ENCODE measurements at regions not wholly inside any gene's neighbourhood (a gene's known extent, or its start where the extent isn't known, plus 50 kb on each side); places are given as distances from the start of the nearest gene placed in this dataset.

DNA sequence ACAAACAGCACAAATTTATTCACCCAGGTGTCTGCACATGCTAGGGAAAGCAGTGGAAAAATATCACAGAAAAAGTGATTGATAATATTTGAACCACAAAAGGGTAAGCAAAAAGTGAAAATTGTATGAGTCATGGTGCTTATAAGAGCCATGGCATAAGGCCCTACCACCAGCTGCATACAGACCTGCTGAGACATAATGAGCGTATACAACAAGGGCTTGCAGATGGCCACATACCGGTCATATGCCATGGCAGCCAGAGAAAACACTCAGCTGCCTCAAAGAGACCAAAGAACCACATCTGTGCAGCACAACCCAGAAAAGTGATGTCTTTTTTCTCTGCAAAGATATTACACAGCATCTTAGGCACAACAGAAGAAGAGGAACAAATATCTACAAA, 71.4 kb upstream of the OR9G4 start:
- no peaks in the 10 kb centered on the region for H3K9me3 ChIP-seq (ENCODE audit: severe bottlenecking)
- TF ChIP-seq, protein P1, sequence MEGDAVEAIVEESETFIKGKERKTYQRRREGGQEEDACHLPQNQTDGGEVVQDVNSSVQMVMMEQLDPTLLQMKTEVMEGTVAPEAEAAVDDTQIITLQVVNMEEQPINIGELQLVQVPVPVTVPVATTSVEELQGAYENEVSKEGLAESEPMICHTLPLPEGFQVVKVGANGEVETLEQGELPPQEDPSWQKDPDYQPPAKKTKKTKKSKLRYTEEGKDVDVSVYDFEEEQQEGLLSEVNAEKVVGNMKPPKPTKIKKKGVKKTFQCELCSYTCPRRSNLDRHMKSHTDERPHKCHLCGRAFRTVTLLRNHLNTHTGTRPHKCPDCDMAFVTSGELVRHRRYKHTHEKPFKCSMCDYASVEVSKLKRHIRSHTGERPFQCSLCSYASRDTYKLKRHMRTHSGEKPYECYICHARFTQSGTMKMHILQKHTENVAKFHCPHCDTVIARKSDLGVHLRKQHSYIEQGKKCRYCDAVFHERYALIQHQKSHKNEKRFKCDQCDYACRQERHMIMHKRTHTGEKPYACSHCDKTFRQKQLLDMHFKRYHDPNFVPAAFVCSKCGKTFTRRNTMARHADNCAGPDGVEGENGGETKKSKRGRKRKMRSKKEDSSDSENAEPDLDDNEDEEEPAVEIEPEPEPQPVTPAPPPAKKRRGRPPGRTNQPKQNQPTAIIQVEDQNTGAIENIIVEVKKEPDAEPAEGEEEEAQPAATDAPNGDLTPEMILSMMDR (IDR thresholded peaks at IDR 0.05; ENCODE audit: low read depth, low read length) = no peak
- H3K27ac ChIP-seq = no peak overlapping the region
- no peak for DNase-seq
- peaks cover 4% of the 10 kb centered on the region for H3K27me3 ChIP-seq (ENCODE audit: insufficient read depth, low read depth, severe bottlenecking)
- no peak overlapping the region for H3K4me3 ChIP-seq (ENCODE audit: low read depth, low read length)
- H3K36me3 ChIP-seq = no peaks in the 10 kb centered on the region

DNA sequence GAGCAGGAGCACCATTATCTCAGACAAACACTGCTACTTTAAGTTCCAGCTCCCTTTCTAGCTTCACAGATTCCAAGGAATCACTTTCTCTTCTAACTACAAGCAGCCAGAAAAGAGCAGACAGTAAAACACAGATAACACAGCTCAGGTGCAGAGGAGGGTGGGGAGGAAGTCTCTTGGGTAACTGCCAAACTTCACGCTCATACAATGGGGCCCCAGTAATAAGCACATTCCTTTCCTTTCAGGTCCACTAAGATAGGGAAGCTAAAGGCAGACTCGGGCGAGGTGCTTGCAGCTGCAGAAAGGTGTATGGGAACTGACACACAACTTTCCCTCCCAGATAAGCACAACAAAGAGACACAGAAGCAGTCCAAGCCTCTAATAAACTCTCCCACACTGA, 69.2 kb upstream of the OR9G4 start:
- Histone ChIP-seq H3K4me3 (ENCODE audit: low read depth, low read length) (no peak overlapping the region), H3K9me3 (ENCODE audit: severe bottlenecking) (no peaks in the 10 kb centered on the region), H3K27me3 (ENCODE audit: insufficient read depth, low read depth, severe bottlenecking) (peaks cover 7% of the 10 kb centered on the region), H3K36me3 (no peaks in the 10 kb centered on the region), H3K27ac (no peak overlapping the region)
- DNase-seq = no peak
- TF ChIP-seq, protein P1 (IDR thresholded peaks at IDR 0.05; ENCODE audit: low read depth, low read length) = no peak

DNA sequence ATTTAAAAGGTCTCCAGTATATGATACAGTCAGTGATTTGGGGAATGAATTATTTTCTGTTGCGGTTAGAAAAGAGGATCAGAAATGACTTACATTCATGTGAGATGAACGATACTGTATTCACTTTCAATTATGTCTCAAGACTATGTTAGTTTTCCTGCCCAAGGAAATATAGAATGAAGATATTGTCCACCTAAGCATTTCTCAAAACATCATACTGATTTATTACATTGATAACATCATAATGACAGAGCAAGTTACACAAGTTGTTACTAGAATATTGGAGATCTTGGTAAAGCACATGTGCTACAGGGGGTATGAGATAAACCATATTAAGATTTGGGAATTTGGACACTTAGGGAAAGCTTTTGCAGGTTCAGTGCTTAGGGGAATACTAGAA, 67.8 kb upstream of the OR9G4 start:
- peaks cover 7% of the 10 kb centered on the region for H3K27me3 ChIP-seq (ENCODE audit: insufficient read depth, low read depth, severe bottlenecking)
- H3K27ac ChIP-seq = no peak overlapping the region
- no peak overlapping the region for H3K4me3 ChIP-seq (ENCODE audit: low read depth, low read length)
- H3K36me3 ChIP-seq = no peaks in the 10 kb centered on the region
- TF ChIP-seq, protein P1 (IDR thresholded peaks at IDR 0.05; ENCODE audit: low read depth, low read length) = no peak
- DNase-seq = no peak
- H3K9me3 ChIP-seq (ENCODE audit: severe bottlenecking) = no peaks in the 10 kb centered on the region

DNA sequence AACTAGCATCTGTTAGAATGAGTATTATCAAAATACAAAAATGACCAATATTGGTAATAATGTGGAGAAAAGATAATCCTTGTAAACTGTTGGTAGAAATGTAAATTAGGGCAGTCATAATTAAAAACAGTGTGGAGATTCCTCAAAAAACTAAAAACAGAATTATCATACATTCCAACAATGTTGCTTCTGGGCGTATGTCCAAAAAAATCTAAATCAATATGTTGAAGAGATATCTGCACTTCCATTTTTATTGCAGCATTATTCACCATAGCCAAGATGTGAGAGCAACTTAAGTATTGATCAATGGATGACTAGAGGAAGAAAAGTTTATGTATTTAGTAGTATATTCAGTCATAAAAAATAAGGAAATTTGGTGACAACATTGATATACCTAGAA, 59.8 kb upstream of the OR9G4 start:
- no peaks in the 10 kb centered on the region for H3K36me3 ChIP-seq
- DNase-seq = no peak
- peaks cover 7% of the 10 kb centered on the region for H3K27me3 ChIP-seq (ENCODE audit: insufficient read depth, low read depth, severe bottlenecking)
- no peak overlapping the region for H3K27ac ChIP-seq
- no peaks in the 10 kb centered on the region for H3K9me3 ChIP-seq (ENCODE audit: severe bottlenecking)
- TF ChIP-seq, protein P1 (IDR thresholded peaks at IDR 0.05; ENCODE audit: low read depth, low read length) = no peak
- H3K4me3 ChIP-seq (ENCODE audit: low read depth, low read length) = no peak overlapping the region

DNA sequence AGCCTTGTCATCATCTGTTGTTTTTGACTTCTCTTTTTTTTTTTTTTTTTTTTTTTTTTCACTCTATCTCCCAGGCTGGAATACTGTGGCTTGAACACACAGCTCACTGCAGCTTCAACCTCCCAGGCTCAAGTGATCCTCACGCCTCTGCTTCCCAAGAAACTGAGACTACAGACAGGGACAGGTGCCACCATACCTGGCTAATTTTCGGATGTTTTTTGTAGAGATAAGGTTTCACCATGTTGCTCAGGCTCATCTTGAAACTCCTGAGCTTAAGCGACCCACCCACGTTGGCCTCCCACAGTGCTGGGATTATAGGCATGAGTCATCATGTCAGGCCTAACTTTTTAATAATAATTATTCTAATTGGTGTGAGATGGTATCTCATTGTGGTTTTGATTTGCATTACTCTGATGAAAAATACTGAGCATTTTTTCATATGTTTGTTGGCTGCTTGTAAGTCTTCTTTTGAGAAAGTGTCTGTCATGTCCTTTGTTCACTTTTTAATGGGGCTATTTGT, 51.3 kb upstream of the OR9G4 start:
- H3K36me3 ChIP-seq = no peaks in the 10 kb centered on the region
- H3K27me3 ChIP-seq (ENCODE audit: insufficient read depth, low read depth, severe bottlenecking) = peaks cover 24% of the 10 kb centered on the region
- TF ChIP-seq, protein P1 (IDR thresholded peaks at IDR 0.05; ENCODE audit: low read depth, low read length) = no peak
- no peaks in the 10 kb centered on the region for H3K9me3 ChIP-seq (ENCODE audit: severe bottlenecking)
- DNase-seq = no peak
- H3K27ac ChIP-seq = no peak overlapping the region
- no peak overlapping the region for H3K4me3 ChIP-seq (ENCODE audit: low read depth, low read length)

Measured in WERI-Rb-1 (cell line).